Vagina (tissue), 2 donors: ENCODE measurements at regions not wholly inside any gene's neighbourhood (a gene's known extent, or its start where the extent isn't known, plus 50 kb on each side); places are given as distances from the start of the nearest gene placed in this dataset.

Experiments
- DNase-seq, 2 donors: peaks; one replicate each; pipeline ENCODE4 v3.0.0-alpha.2; 2017; ENCODE audit errors: extremely low spot score in 2 of 2
- H3K27ac ChIP-seq: fragments of 200-600 bp; sonication (generic); one replicate; pipeline ENCODE4 v1.5.1; 2019
- H3K27me3 ChIP-seq: fragments of 200-600 bp; sonication (generic); one replicate; pipeline ENCODE4 v1.5.1; 2019
- H3K36me3 ChIP-seq, 2 donors: fragments of 200-600 bp; sonication (generic); one replicate each; pipeline ENCODE4 v1.5.1; 2017 to 2019
- H3K4me1 ChIP-seq: fragments of 200-600 bp; sonication (generic); one replicate; pipeline ENCODE4 v1.5.1; 2019
- H3K4me3 ChIP-seq, 2 donors: fragments of 200-600 bp; sonication (generic); 1 replicate in 1 of 2; 2 replicates in 1 of 2; pipeline ENCODE4 v1.5.1; 2016 to 2019
- H3K9me3 ChIP-seq: fragments of 200-600 bp; sonication (generic); one replicate; pipeline ENCODE4 v1.5.1; 2019
- CTCF ChIP-seq, 3 experiments: fragments of 450-650 bp in 2 of 3; fragments of 200-600 bp in 1 of 3; sonication (generic) in 1 of 3; IDR thresholded peaks; one replicate each; pipeline ENCODE4 v1.5.1; 2017 to 2019; ENCODE audit warnings: antibody characterized with exemption in 3 of 3, mild to moderate bottlenecking in 2 of 3, moderate library complexity in 2 of 3
- POLR2A ChIP-seq, 2 donors: fragments of 450-650 bp; IDR thresholded peaks; one replicate each; pipeline ENCODE4 v1.6.1; 2017; ENCODE audit warnings: antibody characterized with exemption in 2 of 2, mild to moderate bottlenecking in 2 of 2, moderate library complexity in 2 of 2
- POLR2AphosphoS5 ChIP-seq, 2 donors: sonication (generic); formaldehyde crosslinking; IDR thresholded peaks; one replicate each; pipeline ENCODE4 v1.9.0; 2017; ENCODE audit warnings: antibody characterized with exemption in 2 of 2, mild to moderate bottlenecking in 2 of 2, low read depth in 1 of 2; ENCODE audit not compliant: insufficient read depth in 1 of 2
- intact Hi-C: fragments of 100-400 bp; cut with DNase I; formaldehyde crosslinking; loops from one replicate; pipeline ENCODE4 v1.15.1; 2023

GRCh38 chr5:56489272-56489671 lies 256.1 kb upstream of the ANKRD55 start:
- no peak overlapping the region for H3K4me3 ChIP-seq
- no peaks in the 10 kb centered on the region for H3K9me3 ChIP-seq
- peaks cover 5% of the 10 kb centered on the region for H3K4me1 ChIP-seq
- no peaks in the 10 kb centered on the region for H3K27me3 ChIP-seq
- intact Hi-C loops = no loop called here
- no peak overlapping the region for H3K27ac ChIP-seq
- no peak for DNase-seq
- H3K36me3 ChIP-seq = no peaks in the 10 kb centered on the region
- TF ChIP-seq POLR2AphosphoS5 (IDR thresholded peaks at IDR 0.05; ENCODE audit: insufficient read depth in 1 of 2, low read depth in 1 of 2) = no peak
- TF ChIP-seq CTCF (IDR thresholded peaks at IDR 0.05) = no peak
- no peak for TF ChIP-seq POLR2A (IDR thresholded peaks at IDR 0.05)

GRCh38 chr5:56487528-56488115 lies 254.5 kb upstream of the ANKRD55 start:
- no peaks in the 10 kb centered on the region for H3K4me1 ChIP-seq
- intact Hi-C loops = no loop called here
- H3K4me3 ChIP-seq = no peak overlapping the region
- H3K27ac ChIP-seq = no peak overlapping the region
- no peaks in the 10 kb centered on the region for H3K36me3 ChIP-seq
- no peaks in the 10 kb centered on the region for H3K27me3 ChIP-seq
- TF ChIP-seq POLR2AphosphoS5 (IDR thresholded peaks at IDR 0.05; ENCODE audit: insufficient read depth in 1 of 2, low read depth in 1 of 2) = no peak
- no peak for TF ChIP-seq CTCF (IDR thresholded peaks at IDR 0.05)
- TF ChIP-seq POLR2A (IDR thresholded peaks at IDR 0.05) = no peak
- no peak for DNase-seq
- no peaks in the 10 kb centered on the region for H3K9me3 ChIP-seq

- TF ChIP-seq POLR2A (IDR thresholded peaks at IDR 0.05) (no peak), POLR2AphosphoS5 (IDR thresholded peaks at IDR 0.05; ENCODE audit: insufficient read depth in 1 of 2, low read depth in 1 of 2) (no peak), CTCF (IDR thresholded peaks at IDR 0.05) (no peak)
- Histone ChIP-seq H3K36me3 (no peaks in the 10 kb centered on the region), H3K9me3 (no peaks in the 10 kb centered on the region), H3K4me1 (peaks cover 27% of the 10 kb centered on the region), H3K27me3 (no peaks in the 10 kb centered on the region), H3K27ac (no peak overlapping the region), H3K4me3 (no peak overlapping the region)
- DNase-seq = no peak
- intact Hi-C loops = no loop called here
Observed at GRCh38 chr5:56482363-56482762, 249.2 kb upstream of the ANKRD55 start.

- DNase-seq = no peak
- intact Hi-C loops = no loop called here
Observed at GRCh38 chr5:56481428-56482357, 248.6 kb upstream of the ANKRD55 start.

More at GRCh38 chr5:56481428-56482357, 248.6 kb upstream of the ANKRD55 start:
- no peaks in the 10 kb centered on the region for H3K36me3 ChIP-seq
- peak overlapping the region; percentile 89 for H3K27ac ChIP-seq
- H3K27me3 ChIP-seq = no peaks in the 10 kb centered on the region
- peaks cover 27% of the 10 kb centered on the region for H3K4me1 ChIP-seq
- TF ChIP-seq POLR2AphosphoS5 (IDR thresholded peaks at IDR 0.05; ENCODE audit: insufficient read depth in 1 of 2, low read depth in 1 of 2) (no peak), POLR2A (IDR thresholded peaks at IDR 0.05) (no peak), CTCF (IDR thresholded peaks at IDR 0.05) (no peak)
- peak overlapping the region; percentile 69 to 91 for H3K4me3 ChIP-seq
- no peaks in the 10 kb centered on the region for H3K9me3 ChIP-seq
